Esophagus squamous epithelium (tissue), 5 donors: ENCODE measurements at regions not wholly inside any gene's neighbourhood (a gene's known extent, or its start where the extent isn't known, plus 50 kb on each side); places are given as distances from the start of the nearest gene placed in this dataset.

Experiments
- DNase-seq: peaks from one replicate; lab custom pipeline; 2025; lab: John Stamatoyannopoulos, UW
- H3K27ac ChIP-seq, 4 donors: fragments of 200-600 bp; sonication (generic); one replicate each; pipeline ENCODE4 v1.5.1; 2016 to 2019; ENCODE audit warnings: mild to moderate bottlenecking in 1 of 4
- H3K27me3 ChIP-seq, 4 donors: fragments of 200-600 bp; sonication (generic); 1 replicate in 3 of 4; 2 replicates in 1 of 4; pipeline versions ENCODE4 v1.5.1 to v1.6.0; 2017 to 2021; ENCODE audit warnings: antibody characterized with exemption in 1 of 4
- H3K36me3 ChIP-seq, 3 donors: fragments of 200-600 bp; sonication (generic); one replicate each; pipeline ENCODE4 v1.5.1; 2016 to 2019
- H3K4me1 ChIP-seq, 3 donors: fragments of 200-600 bp; sonication (generic); one replicate each; pipeline ENCODE4 v1.5.1; 2017 to 2019
- H3K4me3 ChIP-seq, 4 donors: fragments of 200-600 bp; sonication (generic); 1 replicate in 3 of 4; 2 replicates in 1 of 4; pipeline ENCODE4 v1.5.1; 2016 to 2019; ENCODE audit warnings: mild to moderate bottlenecking in 2 of 4, moderate library complexity in 1 of 4
- H3K9me3 ChIP-seq, 3 donors: fragments of 200-600 bp; sonication (generic); one replicate each; pipeline ENCODE4 v1.5.1; 2016 to 2019
- POLR2A ChIP-seq, 4 donors: fragments of 450-650 bp; IDR thresholded peaks; one replicate each; pipeline ENCODE4 v1.6.1; 2017; ENCODE audit warnings: antibody characterized with exemption in 4 of 4, mild to moderate bottlenecking in 4 of 4, moderate library complexity in 3 of 4
- WGBS, 2 donors: methylation state at CpG; one replicate each; pipeline ENCODE4 v1.1.5; 2018; 5-methylcytosine and 5-hydroxymethylcytosine counted together
- intact Hi-C: fragments of 100-400 bp; cut with DNase I; formaldehyde crosslinking; loops from one replicate; pipeline ENCODE4 v1.15.0; 2022
- TF ChIP-seq, protein P1 (sequence below), 6 experiments: fragments of 450-650 bp in 4 of 6; fragments of 200-600 bp in 2 of 6; sonication (generic) in 2 of 6; IDR thresholded peaks; one replicate each; pipeline ENCODE4 v1.5.1; 2016 to 2019; ENCODE audit warnings: antibody characterized with exemption in 6 of 6, mild to moderate bottlenecking in 4 of 6, moderate library complexity in 4 of 6
- donor health status: DM: yes; HTN: yes; CAD: no.

GRCh38 chr22:22410677-22411076, 97.9 kb downstream of the ZNF280B start:
- WGBS, 2 donors, result 57 to 59% methylated on average over 3 of the region's 3 CpGs
- TF ChIP-seq, protein P1, sequence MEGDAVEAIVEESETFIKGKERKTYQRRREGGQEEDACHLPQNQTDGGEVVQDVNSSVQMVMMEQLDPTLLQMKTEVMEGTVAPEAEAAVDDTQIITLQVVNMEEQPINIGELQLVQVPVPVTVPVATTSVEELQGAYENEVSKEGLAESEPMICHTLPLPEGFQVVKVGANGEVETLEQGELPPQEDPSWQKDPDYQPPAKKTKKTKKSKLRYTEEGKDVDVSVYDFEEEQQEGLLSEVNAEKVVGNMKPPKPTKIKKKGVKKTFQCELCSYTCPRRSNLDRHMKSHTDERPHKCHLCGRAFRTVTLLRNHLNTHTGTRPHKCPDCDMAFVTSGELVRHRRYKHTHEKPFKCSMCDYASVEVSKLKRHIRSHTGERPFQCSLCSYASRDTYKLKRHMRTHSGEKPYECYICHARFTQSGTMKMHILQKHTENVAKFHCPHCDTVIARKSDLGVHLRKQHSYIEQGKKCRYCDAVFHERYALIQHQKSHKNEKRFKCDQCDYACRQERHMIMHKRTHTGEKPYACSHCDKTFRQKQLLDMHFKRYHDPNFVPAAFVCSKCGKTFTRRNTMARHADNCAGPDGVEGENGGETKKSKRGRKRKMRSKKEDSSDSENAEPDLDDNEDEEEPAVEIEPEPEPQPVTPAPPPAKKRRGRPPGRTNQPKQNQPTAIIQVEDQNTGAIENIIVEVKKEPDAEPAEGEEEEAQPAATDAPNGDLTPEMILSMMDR (IDR thresholded peaks at IDR 0.05), result no peak
- TF ChIP-seq POLR2A (IDR thresholded peaks at IDR 0.05), result no peak
- H3K27me3 ChIP-seq, result peaks cover 0 to 52% (median 0%) of the 10 kb centered on the region in 4 donors
- H3K9me3 ChIP-seq, result no peaks in the 10 kb centered on the region
- H3K4me3 ChIP-seq, result no peak overlapping the region
- no peaks in the 10 kb centered on the region for H3K36me3 ChIP-seq
- intact Hi-C loops, result no loop called here
- no peak overlapping the region for H3K27ac ChIP-seq
- no peaks in the 10 kb centered on the region for H3K4me1 ChIP-seq
- no peak for DNase-seq

DNA sequence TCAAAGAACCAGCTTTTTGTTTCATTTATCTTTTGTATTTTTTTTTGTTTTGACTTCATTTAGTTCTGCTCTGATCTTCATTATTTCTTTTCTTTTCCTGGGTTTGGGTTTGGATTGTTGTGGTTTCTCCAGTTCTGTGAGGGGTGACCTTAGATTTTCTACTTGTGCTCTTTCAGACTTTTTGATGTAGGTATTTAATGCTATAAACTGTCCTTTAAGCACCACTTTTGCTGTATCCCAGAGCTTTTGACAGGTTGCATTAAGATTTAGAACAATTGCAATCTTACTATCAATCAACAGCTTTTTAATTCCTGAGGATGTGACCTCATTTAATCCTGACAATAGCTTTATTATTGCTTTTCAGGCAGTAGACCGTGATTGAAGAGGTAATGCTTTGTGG, 94.3 kb downstream of the ZNF280B start:
- Histone ChIP-seq H3K27ac (no peak overlapping the region), H3K36me3 (no peaks in the 10 kb centered on the region), H3K4me1 (no peaks in the 10 kb centered on the region), H3K9me3 (no peaks in the 10 kb centered on the region), H3K27me3 (peaks cover 0 to 70% (median 0%) of the 10 kb centered on the region in 4 donors), H3K4me3 (no peak overlapping the region)
- TF ChIP-seq, protein P1 (IDR thresholded peaks at IDR 0.05), result no peak
- TF ChIP-seq POLR2A (IDR thresholded peaks at IDR 0.05), result no peak
- WGBS, 2 donors, result 36 to 39% methylated on average over 1 of the region's 1 CpG
- intact Hi-C loops, result no loop called here
- no peak for DNase-seq

- no peaks in the 10 kb centered on the region for H3K4me1 ChIP-seq
- H3K27ac ChIP-seq, result no peak overlapping the region
- H3K9me3 ChIP-seq, result no peaks in the 10 kb centered on the region
- H3K4me3 ChIP-seq, result no peak overlapping the region
- WGBS, 2 donors, result 71 to 79% methylated on average over 9 of the region's 9 CpGs
- TF ChIP-seq, protein P1 (IDR thresholded peaks at IDR 0.05), result no peak
- no peak for TF ChIP-seq POLR2A (IDR thresholded peaks at IDR 0.05)
- intact Hi-C loops, result no loop called here
- H3K27me3 ChIP-seq, result peaks cover 0 to 79% (median 0%) of the 10 kb centered on the region in 4 donors
- no peak for DNase-seq
- H3K36me3 ChIP-seq, result no peaks in the 10 kb centered on the region
These were observed 90.9 kb downstream of the ZNF280B start for GRCh38 chr22:22417495-22418162.

GRCh38 chr22:22418163-22418549, 90.4 kb downstream of the ZNF280B start:
- Histone ChIP-seq H3K4me3 (no peak overlapping the region), H3K36me3 (no peaks in the 10 kb centered on the region), H3K27ac (no peak overlapping the region), H3K27me3 (peaks cover 0 to 82% (median 0%) of the 10 kb centered on the region in 4 donors), H3K4me1 (no peaks in the 10 kb centered on the region), H3K9me3 (no peaks in the 10 kb centered on the region)
- TF ChIP-seq, protein P1 (IDR thresholded peaks at IDR 0.05), result no peak
- TF ChIP-seq POLR2A (IDR thresholded peaks at IDR 0.05), result no peak
- no peak for DNase-seq
- 82 to 88% methylated on average over 2 of the region's 2 CpGs for WGBS, 2 donors
- intact Hi-C loops, result no loop called here

DNA sequence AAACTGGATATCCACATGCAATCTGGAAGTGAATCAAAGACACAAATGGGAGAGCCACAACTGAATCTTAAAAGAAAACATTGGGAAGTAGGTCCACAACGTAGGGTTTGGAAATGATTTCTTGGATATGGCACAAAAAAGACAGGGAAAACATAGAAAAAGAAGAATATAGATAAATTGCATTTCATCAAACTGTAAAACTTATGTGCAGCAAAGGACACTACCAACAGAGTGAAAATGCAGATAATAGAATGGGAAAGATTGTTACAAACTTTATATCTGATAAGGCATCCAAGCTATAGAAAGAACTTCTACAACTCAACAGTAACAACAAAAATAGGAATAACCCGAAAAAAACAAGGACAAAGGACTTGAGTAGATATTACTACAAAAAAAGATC, 89.6 kb downstream of the ZNF280B start:
- WGBS, 2 donors, result 54 to 64% methylated on average over 2 of the region's 2 CpGs

More for the DNA sequence above, 89.6 kb downstream of the ZNF280B start:
- TF ChIP-seq POLR2A (IDR thresholded peaks at IDR 0.05), result no peak
- TF ChIP-seq, protein P1 (IDR thresholded peaks at IDR 0.05), result no peak
- Histone ChIP-seq H3K4me3 (no peak overlapping the region), H3K9me3 (no peaks in the 10 kb centered on the region), H3K27me3 (peaks cover 0 to 90% (median 0%) of the 10 kb centered on the region in 4 donors), H3K27ac (no peak overlapping the region), H3K36me3 (no peaks in the 10 kb centered on the region), H3K4me1 (no peaks in the 10 kb centered on the region)
- DNase-seq, result no peak
- intact Hi-C loops, result no loop called here
